Esophagus squamous epithelium (tissue), 5 donors: ENCODE measurements at regions not wholly inside any gene's neighbourhood (a gene's known extent, or its start where the extent isn't known, plus 50 kb on each side); places are given as distances from the start of the nearest gene placed in this dataset.

Experiments used
- DNase-seq: peaks from one replicate; lab custom pipeline; 2025; lab: John Stamatoyannopoulos, UW
- H3K27ac ChIP-seq, 4 donors: fragments of 200-600 bp; sonication (generic); one replicate each; pipeline ENCODE4 v1.5.1; 2016 to 2019; ENCODE audit warnings: mild to moderate bottlenecking in 1 of 4
- H3K27me3 ChIP-seq, 4 donors: fragments of 200-600 bp; sonication (generic); 1 replicate in 3 of 4; 2 replicates in 1 of 4; pipeline versions ENCODE4 v1.5.1 to v1.6.0; 2017 to 2021; ENCODE audit warnings: antibody characterized with exemption in 1 of 4
- H3K36me3 ChIP-seq, 3 donors: fragments of 200-600 bp; sonication (generic); one replicate each; pipeline ENCODE4 v1.5.1; 2016 to 2019
- H3K4me1 ChIP-seq, 3 donors: fragments of 200-600 bp; sonication (generic); one replicate each; pipeline ENCODE4 v1.5.1; 2017 to 2019
- H3K4me3 ChIP-seq, 4 donors: fragments of 200-600 bp; sonication (generic); 1 replicate in 3 of 4; 2 replicates in 1 of 4; pipeline ENCODE4 v1.5.1; 2016 to 2019; ENCODE audit warnings: mild to moderate bottlenecking in 2 of 4, moderate library complexity in 1 of 4
- H3K9me3 ChIP-seq, 3 donors: fragments of 200-600 bp; sonication (generic); one replicate each; pipeline ENCODE4 v1.5.1; 2016 to 2019
- CTCF ChIP-seq, 6 experiments: fragments of 450-650 bp in 4 of 6; fragments of 200-600 bp in 2 of 6; sonication (generic) in 2 of 6; IDR thresholded peaks; one replicate each; pipeline ENCODE4 v1.5.1; 2016 to 2019; ENCODE audit warnings: antibody characterized with exemption in 6 of 6, mild to moderate bottlenecking in 4 of 6, moderate library complexity in 4 of 6
- POLR2A ChIP-seq, 4 donors: fragments of 450-650 bp; IDR thresholded peaks; one replicate each; pipeline ENCODE4 v1.6.1; 2017; ENCODE audit warnings: antibody characterized with exemption in 4 of 4, mild to moderate bottlenecking in 4 of 4, moderate library complexity in 3 of 4
- WGBS, 2 donors: methylation state at CpG; one replicate each; pipeline ENCODE4 v1.1.5; 2018; 5-methylcytosine and 5-hydroxymethylcytosine counted together
- intact Hi-C: fragments of 100-400 bp; cut with DNase I; formaldehyde crosslinking; loops from one replicate; pipeline ENCODE4 v1.15.0; 2022
- donor health status: DM: yes; HTN: yes; CAD: no.

GRCh38 chr9:121564504-121565260 is 65.0 kb upstream of the GGTA1 start:
- Histone ChIP-seq H3K9me3 (no peaks in the 10 kb centered on the region), H3K27ac (peak overlapping the region in 1 of 4 donors; percentile 44), H3K27me3 (no peaks in the 10 kb centered on the region), H3K4me3 (no peak overlapping the region), H3K4me1 (peaks cover 3 to 73% (median 30%) of the 10 kb centered on the region in 3 donors), H3K36me3 (no peaks in the 10 kb centered on the region)
- TF ChIP-seq CTCF (IDR thresholded peaks at IDR 0.05) (no peak), POLR2A (IDR thresholded peaks at IDR 0.05) (no peak)
- DNase-seq: no peak
- intact Hi-C loops: no loop called here
- WGBS, 2 donors: 64 to 74% methylated on average over 6 to 8 of the region's 11 CpGs

- TF ChIP-seq POLR2A (IDR thresholded peaks at IDR 0.05) (no peak), CTCF (IDR thresholded peaks at IDR 0.05) (no peak)
- intact Hi-C loops: no loop called here
- peak overlapping the region; percentile 8 to 80 (median 62) for H3K27ac ChIP-seq
- H3K4me1 ChIP-seq: peaks cover 3 to 66% (median 28%) of the 10 kb centered on the region in 3 donors
- no peaks in the 10 kb centered on the region for H3K9me3 ChIP-seq
- DNase-seq: no peak
- WGBS, 2 donors: 51 to 52% methylated on average over 17 to 19 of the region's 27 CpGs
- H3K4me3 ChIP-seq: peak overlapping the region in 3 of 4 donors; percentile 18 to 26 (median 24)
- H3K36me3 ChIP-seq: no peaks in the 10 kb centered on the region
- no peaks in the 10 kb centered on the region for H3K27me3 ChIP-seq
Observed at GRCh38 chr9:121566481-121567465, 67.1 kb upstream of the GGTA1 start.

- Histone ChIP-seq H3K27ac (peak overlapping the region; percentile 8 to 80 (median 62)), H3K36me3 (no peaks in the 10 kb centered on the region), H3K4me3 (peak overlapping the region in 3 of 4 donors; percentile 18 to 26 (median 24)), H3K9me3 (no peaks in the 10 kb centered on the region), H3K27me3 (no peaks in the 10 kb centered on the region), H3K4me1 (peaks cover 3 to 57% (median 20%) of the 10 kb centered on the region in 3 donors)
- DNase-seq: no peak
- WGBS, 2 donors: 64 to 69% methylated on average over 10 to 12 of the region's 19 CpGs
- intact Hi-C loops: no loop called here
- TF ChIP-seq POLR2A (IDR thresholded peaks at IDR 0.05) (no peak), CTCF (IDR thresholded peaks at IDR 0.05) (no peak)
Observed at GRCh38 chr9:121567500-121568342, 68.1 kb upstream of the GGTA1 start.

- no peak for TF ChIP-seq CTCF (IDR thresholded peaks at IDR 0.05)
- no peak for TF ChIP-seq POLR2A (IDR thresholded peaks at IDR 0.05)
- whole genome bisulfite sequencing, 2 donors: 22 to 28% methylated on average over 6 to 7 of the region's 9 CpGs
- peak overlapping the region in 1 of 4 donors; percentile 26 for H3K4me3 ChIP-seq
- intact Hi-C loops: no loop called here
- H3K27ac ChIP-seq: peak overlapping the region; percentile 6 to 80 (median 62)
- H3K36me3 ChIP-seq: no peaks in the 10 kb centered on the region
- no peaks in the 10 kb centered on the region for H3K9me3 ChIP-seq
- DNase-seq: no peak
- no peaks in the 10 kb centered on the region for H3K27me3 ChIP-seq
- peaks cover 3 to 57% (median 20%) of the 10 kb centered on the region in 3 donors for H3K4me1 ChIP-seq
Observed at GRCh38 chr9:121568343-121569265, 69.0 kb upstream of the GGTA1 start.
